ENCODE measurements at regions not wholly inside any gene's neighbourhood (a gene's known extent, or its start where the extent isn't known, plus 50 kb on each side); places are given as distances from the start of the nearest gene placed in this dataset.

DNA sequence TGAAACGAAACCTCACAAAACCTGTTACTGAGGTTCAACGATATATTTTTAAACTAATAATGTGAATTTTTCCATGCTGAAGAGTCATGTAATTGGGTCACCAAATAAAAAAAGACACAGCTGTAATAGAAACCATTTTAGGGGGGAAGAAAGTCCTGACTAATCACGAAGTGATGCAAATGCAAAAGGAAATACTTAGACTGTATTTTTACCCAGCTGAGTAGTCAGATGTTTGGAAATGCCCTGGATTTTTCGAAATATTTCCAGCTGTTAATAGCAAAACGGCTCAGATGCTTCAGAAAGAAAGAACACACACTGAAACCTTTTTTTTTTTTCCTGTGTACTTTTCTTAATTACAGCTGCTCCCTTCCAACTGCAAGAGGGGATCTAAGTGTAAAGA, 210.3 kb downstream of the SETD4 start:
- no peak for DNase-seq (ENCODE audit: low read depth in 2 of 2)

DNA sequence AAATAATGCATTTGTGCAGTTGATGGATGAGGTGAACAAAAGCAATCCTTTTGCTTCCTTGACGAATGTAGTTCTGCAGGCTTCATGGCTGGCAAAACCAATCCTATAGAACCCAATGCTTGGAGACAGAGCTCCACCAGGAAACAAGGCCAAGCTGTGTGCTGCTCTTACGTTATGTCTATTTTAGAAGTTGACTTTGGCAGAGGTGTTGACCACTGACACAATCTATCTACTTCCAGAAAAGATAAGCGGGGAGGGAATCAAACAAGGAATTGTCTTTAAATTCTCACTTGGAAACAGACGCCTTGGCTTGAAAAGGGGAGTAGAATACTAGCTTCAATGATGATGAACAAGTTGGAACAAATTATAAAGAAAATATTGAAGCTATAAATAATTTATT, 211.2 kb downstream of the SETD4 start:
- no peak for DNase-seq (ENCODE audit: low read depth in 2 of 2)

DNA sequence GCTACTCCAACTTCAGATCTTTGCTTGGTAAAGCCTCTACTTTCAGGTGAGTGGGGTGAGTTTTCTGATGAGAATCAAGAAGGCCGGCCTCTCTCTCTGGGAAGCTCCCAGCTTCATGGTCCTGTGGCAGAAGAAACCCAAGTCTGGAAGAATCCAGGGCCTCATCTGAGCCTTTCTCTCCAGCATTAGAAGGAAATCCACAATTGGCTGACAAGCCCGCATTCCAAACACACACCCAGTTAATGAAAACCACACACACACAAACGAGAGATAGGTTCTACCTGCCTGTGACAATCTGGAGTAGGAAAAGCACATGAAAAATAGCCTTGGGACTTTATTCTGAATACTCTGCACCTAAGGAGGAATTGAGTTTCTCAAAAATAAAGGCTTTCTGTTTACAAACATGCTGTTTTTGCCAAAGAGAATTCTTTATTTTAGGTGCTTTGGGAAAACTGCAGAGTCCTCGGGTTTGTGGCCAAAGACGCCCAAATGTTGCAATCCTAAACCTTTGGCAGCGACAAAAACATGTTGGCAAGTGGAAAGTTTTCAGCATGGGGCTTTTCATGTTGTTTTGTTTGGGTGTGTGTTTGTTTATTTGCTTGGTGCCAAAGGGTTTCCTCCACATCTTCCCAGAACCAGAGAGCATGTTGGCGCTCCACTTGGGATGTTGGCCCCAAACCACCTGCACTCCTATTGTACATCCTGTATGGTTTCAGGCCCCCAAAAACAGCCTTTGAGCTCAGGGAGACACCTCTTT, 216.2 kb downstream of the SETD4 start:
- no peak for DNase-seq (ENCODE audit: low read depth in 2 of 2)

DNA sequence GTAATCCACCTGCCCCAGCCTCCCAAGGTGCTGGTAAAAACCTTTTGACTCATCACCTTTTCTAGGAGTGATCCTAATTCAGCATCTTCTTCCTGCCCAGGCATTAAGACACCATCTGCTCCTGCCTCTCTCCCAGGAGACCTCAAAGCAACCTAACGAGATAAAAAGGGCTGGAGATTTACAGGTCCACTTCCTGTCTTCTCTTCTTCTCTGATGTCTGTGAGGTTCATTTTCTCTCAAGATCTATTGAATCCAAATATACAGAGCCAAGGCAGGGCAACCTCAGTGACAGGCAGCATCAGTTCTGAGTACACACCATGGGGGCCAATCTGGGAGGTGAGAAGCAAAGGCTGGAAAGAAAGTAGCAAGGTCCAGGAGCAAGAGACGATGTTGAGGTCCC, 219.4 kb downstream of the SETD4 start:
- no peak for DNase-seq (ENCODE audit: low read depth in 2 of 2)

DNA sequence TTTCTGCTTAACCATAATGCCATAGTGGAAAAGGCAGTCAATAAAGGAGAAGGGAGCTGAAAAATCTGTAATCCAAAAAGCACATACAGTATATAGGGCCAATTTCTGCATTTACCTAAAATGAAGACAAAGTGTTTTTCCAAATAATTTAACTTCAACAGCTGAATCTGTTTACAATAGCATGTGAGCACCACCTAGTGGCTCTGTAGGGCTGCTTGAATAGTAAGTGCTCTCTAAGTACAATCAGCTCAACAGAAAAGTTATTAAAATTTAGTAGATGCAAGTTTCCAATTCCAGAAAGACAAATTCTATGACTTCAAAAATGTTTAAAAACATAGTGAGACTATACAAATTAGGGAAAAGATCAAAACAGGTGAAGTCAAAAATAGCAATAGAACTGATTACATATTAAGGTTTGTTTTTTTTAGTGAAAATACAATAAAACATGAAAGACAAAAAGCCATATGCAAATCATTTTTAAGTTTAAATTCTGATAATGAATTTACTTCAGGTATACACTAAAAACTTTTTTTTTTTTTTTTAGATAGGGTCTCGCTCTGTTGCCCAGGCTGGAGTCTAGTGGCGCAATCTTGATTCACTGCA, 220.0 kb downstream of the SETD4 start:
- peak; percentile 88 to 91 for DNase-seq (ENCODE audit: low read depth in 2 of 2)

DNA sequence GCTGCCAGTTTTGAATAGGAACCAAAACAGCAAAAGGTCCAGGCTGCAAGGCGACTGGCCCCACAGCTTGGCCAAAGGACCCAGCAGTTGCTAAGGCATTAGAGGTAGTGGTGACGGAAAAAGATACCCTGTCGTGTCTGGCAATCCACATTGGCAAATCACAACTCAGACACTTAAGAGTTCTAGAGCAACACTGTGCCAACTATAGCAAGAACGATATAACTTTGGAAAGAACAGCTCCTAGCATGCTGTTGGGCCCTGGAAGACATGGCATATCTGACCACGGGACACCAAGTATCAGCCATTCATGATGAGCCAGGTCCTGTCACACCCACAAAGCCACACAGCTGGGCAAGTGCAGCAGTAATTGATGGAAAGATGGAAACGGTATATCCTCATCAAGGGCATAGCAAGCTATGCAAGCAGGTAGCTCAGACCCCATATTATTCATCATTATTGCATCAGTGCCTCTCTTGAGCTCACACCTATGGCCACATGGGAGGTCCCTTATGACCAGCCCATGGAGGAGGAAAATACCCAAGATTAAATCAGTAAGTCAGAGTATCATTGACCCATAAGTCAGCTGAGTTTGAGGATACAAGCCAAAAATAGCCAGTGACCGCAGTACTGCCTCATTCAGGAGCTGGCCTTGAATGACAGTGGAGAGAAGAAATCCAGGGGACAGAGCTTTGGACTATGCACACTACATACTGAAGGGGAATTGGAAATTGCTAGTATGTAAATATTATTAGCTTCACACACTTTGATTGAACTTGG, 221.2 kb downstream of the SETD4 start:
- no peak for DNase-seq (ENCODE audit: low read depth in 2 of 2)

DNA sequence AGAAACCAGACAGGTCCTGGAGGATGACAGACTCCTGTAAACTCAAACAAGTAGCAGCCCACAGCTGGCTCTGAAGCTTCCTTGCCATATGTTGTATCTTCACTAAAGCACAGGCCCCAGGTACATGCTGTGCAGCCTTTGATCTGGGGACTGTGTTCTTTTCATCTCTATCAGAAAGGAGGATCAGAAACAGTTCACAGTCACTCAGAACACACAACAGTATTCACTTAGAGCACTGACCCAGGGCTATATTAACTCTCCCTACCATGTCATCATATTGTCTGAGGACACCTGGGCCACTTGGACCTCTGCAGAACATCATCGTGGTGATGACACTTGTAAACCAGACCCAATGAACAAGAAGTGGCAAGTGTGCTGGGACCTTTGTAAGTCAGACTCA, 222.0 kb downstream of the SETD4 start:
- no peak for DNase-seq (ENCODE audit: low read depth in 2 of 2)

DNA sequence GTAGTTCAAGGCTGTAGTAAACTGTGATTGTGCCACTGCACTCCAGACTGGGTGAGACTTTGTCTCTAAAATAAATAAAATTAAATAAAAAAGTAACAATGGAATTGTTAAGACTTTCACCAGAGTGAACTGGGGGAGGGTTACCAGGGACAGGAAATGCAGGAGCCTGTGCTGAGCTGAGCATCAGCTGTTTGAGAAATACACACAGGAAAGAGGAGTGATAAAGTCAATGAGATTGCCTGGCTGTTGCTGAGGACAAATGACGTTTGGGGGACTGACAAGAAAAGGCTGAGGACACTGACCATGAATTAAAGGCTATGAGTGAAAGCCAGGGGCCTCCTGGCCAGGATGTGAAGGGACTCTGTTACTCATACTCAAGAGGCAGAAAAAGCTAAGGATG, 226.3 kb downstream of the SETD4 start:
- no peak for DNase-seq (ENCODE audit: low read depth in 2 of 2)

DNA sequence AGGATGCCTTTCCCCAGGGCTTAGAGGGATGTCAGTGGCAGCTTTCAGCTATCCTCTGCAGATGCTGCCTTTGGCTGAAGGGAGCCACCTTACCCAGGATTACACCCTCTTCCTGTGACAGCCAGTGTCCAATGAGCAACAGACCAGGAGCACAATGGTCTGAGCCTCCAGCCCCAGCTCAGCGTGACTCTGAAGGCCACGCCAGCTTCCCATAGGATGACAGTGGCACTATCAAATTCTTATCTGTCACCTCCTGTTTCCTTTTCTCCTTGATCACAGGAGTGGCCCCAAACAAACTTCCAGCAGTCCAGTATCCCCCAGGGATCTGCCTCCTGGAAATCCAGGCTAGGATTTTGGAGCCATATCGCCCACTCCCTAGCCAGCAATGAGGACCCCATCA, 226.9 kb downstream of the SETD4 start:
- no peak for DNase-seq (ENCODE audit: low read depth in 2 of 2)

DNA sequence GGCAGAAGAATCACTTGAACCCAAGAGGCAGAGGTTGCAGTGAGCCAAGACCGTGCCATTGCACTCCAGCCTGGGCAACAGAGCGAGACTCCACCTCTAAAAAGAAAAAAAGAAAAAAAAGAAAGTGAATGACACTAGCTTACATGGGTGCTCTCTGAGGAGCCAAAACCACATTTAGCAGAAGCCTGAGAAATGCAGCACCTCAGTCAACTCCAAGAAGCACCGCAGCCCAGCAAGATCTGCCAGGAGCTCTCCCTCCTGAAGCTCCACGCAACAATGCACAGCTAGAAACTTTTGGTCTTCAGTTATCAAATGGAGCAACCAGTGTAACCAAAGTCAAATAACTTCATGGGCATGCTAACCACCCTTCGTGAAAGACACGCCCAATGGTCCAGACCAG, 229.1 kb downstream of the SETD4 start:
- DNase-seq (ENCODE audit: low read depth in 2 of 2), result no peak

DNA sequence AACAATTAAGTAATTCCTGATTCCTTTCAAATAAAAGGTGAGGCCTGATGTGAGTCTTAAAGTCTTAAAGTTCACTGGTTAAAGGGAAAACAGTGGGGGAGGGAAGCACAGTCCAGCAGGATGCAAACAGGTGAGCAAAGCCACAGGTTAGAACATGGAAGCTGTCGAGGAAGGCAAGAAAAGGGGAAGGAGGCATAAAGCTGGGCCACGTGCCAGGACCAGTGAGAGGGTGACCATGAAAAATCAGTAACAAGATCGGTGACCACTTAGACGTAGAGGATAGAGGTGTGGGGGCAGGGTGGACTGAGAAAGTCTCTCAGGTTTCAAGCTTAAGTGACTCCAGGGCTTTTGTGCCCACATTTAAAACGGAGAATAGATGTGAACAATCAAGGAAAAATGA, 231.3 kb downstream of the SETD4 start:
- no peak for DNase-seq (ENCODE audit: low read depth in 2 of 2)

DNA sequence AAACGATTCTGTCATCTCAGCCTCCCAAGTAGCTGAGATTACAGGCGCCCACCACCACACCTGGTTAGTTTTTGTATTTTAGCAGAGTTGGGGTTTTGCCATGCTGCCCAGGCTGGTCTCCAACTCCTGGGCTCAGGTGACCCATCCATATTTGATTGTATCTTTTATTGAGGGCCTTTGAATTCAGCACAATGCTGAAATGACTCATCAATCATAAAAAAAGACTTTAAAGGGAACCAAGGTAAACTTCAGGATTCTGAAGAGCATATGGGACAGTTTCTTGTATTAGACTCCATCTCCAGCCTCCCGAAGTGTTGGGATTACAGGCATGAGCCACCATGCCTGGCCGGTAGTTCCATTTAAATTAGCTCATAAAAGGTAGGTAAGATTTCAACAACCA, 232.2 kb downstream of the SETD4 start:
- no peak for DNase-seq (ENCODE audit: low read depth in 2 of 2)

DNA sequence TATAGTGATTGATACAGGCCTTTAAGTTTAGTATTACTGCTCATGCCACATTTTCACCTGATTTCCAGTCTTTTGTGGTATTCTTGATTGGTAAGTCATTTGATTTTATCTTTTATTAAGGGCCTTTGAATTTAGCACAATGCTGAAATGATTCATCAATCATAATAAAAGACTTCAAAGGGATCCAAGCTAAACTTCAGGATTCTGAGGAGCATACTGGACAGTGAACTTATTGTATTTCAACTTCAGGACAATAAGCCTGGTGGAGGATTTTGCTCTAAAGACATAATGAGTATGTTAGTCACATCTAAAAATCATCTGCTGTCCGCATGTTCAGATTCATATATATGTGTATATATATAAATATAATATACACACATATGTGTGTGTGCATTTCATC, 233.3 kb downstream of the SETD4 start:
- DNase-seq (ENCODE audit: low read depth in 2 of 2), result no peak

DNA sequence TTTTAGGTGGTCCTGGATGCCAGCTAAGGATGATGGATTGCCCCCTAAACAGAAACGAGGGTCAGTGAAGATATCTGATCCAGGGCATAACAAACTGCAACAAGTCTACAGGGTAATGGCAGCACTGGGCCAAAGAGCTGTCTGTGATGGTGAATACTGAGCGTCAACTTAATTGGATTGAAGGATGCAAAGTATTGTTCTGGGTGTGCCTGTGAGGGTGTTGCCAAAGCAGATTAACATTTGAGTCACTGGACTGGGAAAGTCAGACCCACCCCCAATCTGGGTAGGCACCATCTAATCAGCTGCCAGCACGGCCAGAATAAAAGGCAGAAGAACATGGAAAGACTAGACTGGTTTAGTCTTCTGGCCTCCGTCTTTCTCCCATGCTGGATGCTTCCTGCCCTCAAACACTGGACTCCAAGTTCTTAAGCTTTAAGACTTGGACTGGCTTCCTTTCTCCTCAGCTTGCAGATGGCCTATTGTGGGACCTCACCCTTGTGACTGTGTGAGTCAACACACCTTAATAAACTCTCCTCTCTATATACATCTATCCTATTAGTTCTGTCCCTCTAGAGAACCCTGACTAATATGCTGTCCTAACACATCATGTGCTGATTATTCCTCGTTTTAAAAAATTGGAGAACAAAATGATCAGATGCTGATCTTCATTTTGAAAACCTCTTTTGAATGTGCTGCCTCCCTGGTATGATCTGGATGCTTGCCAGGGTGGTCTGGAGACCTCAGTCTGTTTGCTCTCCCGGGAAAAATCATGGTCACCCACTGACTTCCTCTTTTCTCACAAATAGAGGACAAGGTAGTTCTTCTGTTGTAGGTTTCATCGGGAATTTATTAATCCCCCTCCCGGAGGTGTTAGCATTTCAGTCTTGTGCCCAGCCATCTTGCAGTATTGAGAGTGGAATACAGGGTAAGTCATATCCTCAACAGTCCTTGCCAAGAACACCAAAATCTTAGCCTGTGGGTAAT, 234.7 kb downstream of the SETD4 start:
- no peak for DNase-seq (ENCODE audit: low read depth in 2 of 2)

DNA sequence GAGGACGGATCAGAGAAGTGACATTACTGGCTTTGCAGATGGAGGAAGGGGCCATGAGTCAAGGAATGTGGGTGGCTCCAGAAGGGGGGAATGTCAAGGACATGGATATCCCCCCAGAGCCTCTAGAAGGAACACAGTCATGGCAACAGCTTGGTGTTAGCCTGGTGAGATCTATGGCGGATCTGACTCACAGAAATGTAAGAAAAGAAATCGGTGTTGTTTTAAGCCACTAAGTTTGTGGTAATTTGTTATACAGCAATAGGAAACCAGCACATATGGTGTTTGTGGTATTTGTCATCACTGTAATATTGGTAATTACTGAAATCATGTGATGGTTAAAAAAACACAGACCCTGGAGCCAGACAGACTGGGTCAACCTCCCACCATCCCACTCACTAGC, 236.2 kb downstream of the SETD4 start:
- no peak for DNase-seq (ENCODE audit: low read depth in 2 of 2)

DNA sequence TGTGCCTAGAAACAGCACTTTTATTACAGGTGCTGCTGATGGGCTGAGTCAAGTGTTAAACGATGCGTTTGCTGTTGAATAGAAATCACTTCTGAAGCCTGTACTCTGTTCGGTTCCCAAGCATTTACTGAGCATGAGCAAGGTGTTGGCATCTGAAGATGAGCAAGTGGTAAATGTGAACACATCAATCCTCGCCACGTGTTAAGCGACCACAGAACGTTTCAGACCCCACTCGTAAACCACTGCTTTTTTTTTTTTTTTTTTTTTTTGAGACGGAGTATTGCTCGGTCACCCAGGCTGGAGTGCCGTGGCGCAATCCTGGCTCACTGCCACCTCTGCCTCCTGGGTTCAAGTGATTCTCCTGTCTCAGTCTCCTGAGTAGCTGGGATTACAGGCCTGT, 241.2 kb downstream of the SETD4 start:
- no peak for DNase-seq (ENCODE audit: low read depth in 2 of 2)

DNA sequence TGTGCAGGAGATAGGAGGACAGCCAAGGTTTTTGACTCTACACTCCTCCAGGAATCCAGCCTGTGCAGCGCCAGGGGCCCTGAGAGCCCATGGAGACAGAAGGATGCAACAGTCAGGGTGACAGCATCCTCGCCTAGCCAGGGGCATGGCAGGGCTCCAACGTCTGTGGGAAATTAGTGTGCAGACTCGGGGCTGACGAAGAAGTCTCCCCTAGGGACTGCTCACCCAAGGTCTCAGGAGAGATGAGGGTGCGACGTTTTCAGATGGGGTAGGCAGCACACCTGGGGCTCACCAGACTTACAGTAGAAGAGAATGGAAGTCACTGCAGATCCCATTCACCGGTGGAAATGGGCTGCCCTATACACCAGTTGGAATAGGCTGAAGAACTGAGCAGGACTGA, 241.7 kb downstream of the SETD4 start:
- DNase-seq (ENCODE audit: low read depth in 2 of 2), result no peak

DNA sequence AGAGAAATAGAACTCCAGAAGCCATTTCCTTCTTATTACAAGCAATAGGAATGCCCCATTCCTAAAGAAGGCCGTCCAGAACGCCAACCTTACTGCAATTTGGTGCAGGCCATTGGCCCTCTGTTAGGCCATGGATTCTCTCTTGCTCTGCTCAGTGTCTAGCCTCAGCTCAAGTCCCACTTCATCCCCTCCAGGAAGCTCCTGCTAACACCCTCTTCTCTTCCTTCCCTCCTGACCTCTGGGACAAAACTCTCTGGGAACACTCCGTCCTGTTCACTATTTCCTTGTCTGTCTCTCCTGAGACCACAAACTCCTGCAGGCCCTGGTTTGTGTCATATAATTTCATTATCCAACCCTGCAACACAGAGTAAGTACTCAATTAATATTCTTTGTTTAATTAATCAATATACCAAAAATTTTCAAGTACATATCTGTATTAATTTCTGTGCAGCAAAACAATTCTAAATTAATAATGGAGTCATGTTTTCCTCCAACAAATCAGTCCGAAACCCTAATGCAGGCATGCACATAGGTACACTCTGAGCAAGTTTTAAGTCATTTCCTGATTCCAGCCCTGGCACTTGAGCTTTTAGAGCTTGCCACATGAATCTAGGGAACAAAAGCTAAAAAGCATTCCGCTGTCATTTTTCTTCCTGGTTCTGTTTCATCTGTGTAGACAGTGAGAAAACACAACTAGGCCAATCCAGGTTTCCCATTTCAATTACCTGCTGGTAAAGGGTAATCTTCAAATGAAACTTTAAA, 245.3 kb downstream of the SETD4 start:
- DNase-seq (ENCODE audit: low read depth in 2 of 2), result peak in 1 of 2 donors; percentile 8

DNA sequence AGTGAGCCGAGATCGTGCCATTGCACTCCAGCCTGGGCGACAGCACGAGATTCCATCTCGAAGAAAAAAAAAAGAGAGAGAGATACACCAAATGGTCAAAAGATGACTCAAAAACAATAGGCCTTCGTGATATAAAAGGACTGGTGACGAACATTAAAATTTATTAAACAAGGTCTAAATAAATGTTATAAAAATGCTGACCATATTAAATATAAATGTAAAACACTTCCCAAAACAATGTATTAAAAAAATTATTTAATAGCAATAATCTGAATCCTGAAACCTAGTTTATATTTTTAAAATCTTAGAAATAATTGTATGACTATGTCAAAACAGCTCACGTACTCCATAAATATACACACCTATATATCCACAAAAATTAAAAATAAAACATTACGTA, 247.6 kb downstream of the SETD4 start:
- DNase-seq (ENCODE audit: low read depth in 2 of 2), result no peak

DNA sequence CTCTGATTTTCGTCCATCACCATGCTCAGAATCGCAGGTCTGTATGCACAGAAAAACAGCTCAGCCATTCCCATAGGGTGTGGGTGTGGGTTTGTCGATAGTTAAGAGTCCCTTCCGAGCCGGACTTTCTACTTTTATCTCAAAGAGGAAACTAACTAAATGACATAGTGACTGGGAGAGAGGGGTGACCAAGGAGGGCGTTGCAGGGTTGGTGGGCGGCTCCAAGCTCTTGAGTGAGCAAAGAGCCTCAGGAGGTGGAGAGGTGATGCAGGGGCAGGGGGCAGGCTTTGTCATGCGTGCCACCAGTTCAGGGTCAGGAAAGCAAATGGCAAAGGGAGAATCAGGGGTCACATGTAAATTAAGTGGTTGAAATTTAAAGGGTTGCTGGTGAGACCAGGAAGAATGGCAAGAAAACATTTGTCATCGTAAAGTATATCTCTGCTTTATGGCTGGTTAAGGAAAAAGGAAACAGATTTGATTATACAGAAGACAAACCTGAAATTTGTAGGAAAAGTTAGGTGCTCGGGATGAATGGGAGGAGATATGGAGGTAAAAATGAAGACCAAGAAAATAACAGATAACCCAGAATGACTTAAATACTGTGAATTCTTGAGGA, 249.0 kb downstream of the SETD4 start:
- DNase-seq (ENCODE audit: low read depth in 2 of 2), result no peak
